ENCODE measurements at regions not wholly inside any gene's neighbourhood (a gene's known extent, or its start where the extent isn't known, plus 50 kb on each side); places are given as distances from the start of the nearest gene placed in this dataset.

GRCh38 chr5:98416541-98416940 is 356.9 kb upstream of the RGMB start:
- Histone ChIP-seq H3K36me3 (ENCODE audit: control insufficient read depth, insufficient read depth, low read length) (no peaks in the 10 kb centered on the region), H3K4me3 (replicated peaks; ENCODE audit: low read depth, low read length) (no peak overlapping the region), H3K27me3 (replicated peaks; ENCODE audit: control insufficient read depth, insufficient read depth, low read length) (no peaks in the 10 kb centered on the region)
- no peak for DNase-seq (ENCODE audit: extremely low read depth, insufficient read length)
- no peak for TF ChIP-seq CTCF (IDR thresholded peaks at IDR 0.05; ENCODE audit: insufficient read depth, low read length, poor library complexity, severe bottlenecking)

- TF ChIP-seq CTCF (IDR thresholded peaks at IDR 0.05; ENCODE audit: insufficient read depth, low read length, poor library complexity, severe bottlenecking) = no peak
- H3K27me3 ChIP-seq (replicated peaks; ENCODE audit: control insufficient read depth, insufficient read depth, low read length) = no peaks in the 10 kb centered on the region
- DNase-seq (ENCODE audit: extremely low read depth, insufficient read length) = no peak
- H3K36me3 ChIP-seq (ENCODE audit: control insufficient read depth, insufficient read depth, low read length) = no peaks in the 10 kb centered on the region
- H3K4me3 ChIP-seq (replicated peaks; ENCODE audit: low read depth, low read length) = no peak overlapping the region
These were observed 353.6 kb upstream of the RGMB start for GRCh38 chr5:98419825-98420224.

- H3K36me3 ChIP-seq (ENCODE audit: control insufficient read depth, insufficient read depth, low read length) = no peaks in the 10 kb centered on the region
- TF ChIP-seq CTCF (IDR thresholded peaks at IDR 0.05; ENCODE audit: insufficient read depth, low read length, poor library complexity, severe bottlenecking) = no peak
- no peak overlapping the region for H3K4me3 ChIP-seq (replicated peaks; ENCODE audit: low read depth, low read length)
- DNase-seq (ENCODE audit: extremely low read depth, insufficient read length) = no peak
- no peaks in the 10 kb centered on the region for H3K27me3 ChIP-seq (replicated peaks; ENCODE audit: control insufficient read depth, insufficient read depth, low read length)
These were observed 348.6 kb upstream of the RGMB start for GRCh38 chr5:98424681-98425450.

GRCh38 chr5:98425640-98426039 is 347.8 kb upstream of the RGMB start:
- DNase-seq (ENCODE audit: extremely low read depth, insufficient read length) = no peak
- Histone ChIP-seq H3K4me3 (replicated peaks; ENCODE audit: low read depth, low read length) (no peak overlapping the region), H3K36me3 (ENCODE audit: control insufficient read depth, insufficient read depth, low read length) (no peaks in the 10 kb centered on the region), H3K27me3 (replicated peaks; ENCODE audit: control insufficient read depth, insufficient read depth, low read length) (no peaks in the 10 kb centered on the region)
- no peak for TF ChIP-seq CTCF (IDR thresholded peaks at IDR 0.05; ENCODE audit: insufficient read depth, low read length, poor library complexity, severe bottlenecking)

GRCh38 chr5:98428806-98429205 is 344.7 kb upstream of the RGMB start:
- no peaks in the 10 kb centered on the region for H3K36me3 ChIP-seq (ENCODE audit: control insufficient read depth, insufficient read depth, low read length)

More at GRCh38 chr5:98428806-98429205, 344.7 kb upstream of the RGMB start:
- TF ChIP-seq CTCF (IDR thresholded peaks at IDR 0.05; ENCODE audit: insufficient read depth, low read length, poor library complexity, severe bottlenecking) = no peak
- Histone ChIP-seq H3K27me3 (replicated peaks; ENCODE audit: control insufficient read depth, insufficient read depth, low read length) (no peaks in the 10 kb centered on the region), H3K4me3 (replicated peaks; ENCODE audit: low read depth, low read length) (no peak overlapping the region)
- no peak for DNase-seq (ENCODE audit: extremely low read depth, insufficient read length)
